22Rv1 (cell line): ENCODE measurements at regions not wholly inside any gene's neighbourhood (a gene's known extent, or its start where the extent isn't known, plus 50 kb on each side); places are given as distances from the start of the nearest gene placed in this dataset.

Experiments
- CTCF ChIP-seq: fragments of 450-650 bp; IDR thresholded peaks from 2 replicates; pipeline ENCODE4 v1.5.1; 2017; ENCODE audit warnings: mild to moderate bottlenecking
- ZFX ChIP-seq: fragments of 450-650 bp; IDR thresholded peaks from 2 replicates; pipeline ENCODE4 v1.6.1; 2017; ENCODE audit warnings: antibody characterized with exemption, borderline replicate concordance

DNA sequence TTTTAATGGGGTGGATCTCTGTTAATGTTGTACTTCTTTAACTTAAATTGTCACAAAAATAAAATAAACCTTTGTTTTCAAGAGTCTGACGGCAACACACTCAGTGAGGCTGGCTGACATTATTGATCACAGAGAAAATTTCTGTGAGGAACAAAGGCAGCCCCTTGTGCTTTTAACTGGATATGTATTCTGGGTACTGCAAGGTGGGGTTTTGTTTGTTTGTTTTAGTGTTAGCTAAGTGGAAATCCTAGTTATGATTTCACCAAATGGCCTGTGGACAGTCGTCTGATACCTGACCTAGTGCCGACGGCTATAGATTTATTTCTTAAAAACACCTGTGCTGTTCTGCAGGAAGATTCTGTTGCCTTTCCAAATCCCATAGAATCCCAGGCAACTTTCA lies 1329.5 kb upstream of the ZEB2 start:
- TF ChIP-seq CTCF (no peak), ZFX (no peak)
